Keratinocyte (primary cell): ENCODE measurements at regions not wholly inside any gene's neighbourhood (a gene's known extent, or its start where the extent isn't known, plus 50 kb on each side); places are given as distances from the start of the nearest gene placed in this dataset.
"Not testable (repeated sequence)": the region's sequence is repeated elsewhere in the genome, so short reads cannot be mapped to it uniquely, and the experiment has no call there.

Experiments
- CTCF ChIP-seq, 3 experiments: IDR thresholded peaks in 1 of 3; conservative IDR thresholded peaks in 1 of 3; optimal IDR thresholded peaks in 1 of 3; 2 replicates in 2 of 3; 3 replicates in 1 of 3; pipeline versions ENCODE3 to v1.5.1; 2011; ENCODE audit warnings: low read length in 3 of 3, mild to moderate bottlenecking in 3 of 3, moderate library complexity in 2 of 3, control low read depth in 1 of 3, inconsistent platforms in 1 of 3; ENCODE audit not compliant: insufficient read depth in 2 of 3; ENCODE audit errors: extremely low read depth in 1 of 3
- EZH2 ChIP-seq: IDR thresholded peaks from one replicate; pipeline ENCODE4 v1.6.1; 2012; ENCODE audit warnings: inconsistent platforms, mild to moderate bottlenecking, low read length, moderate library complexity

GRCh38 chr3:64361036-64361435 lies 135.8 kb upstream of the PRICKLE2 start:
- not testable (repeated sequence) for TF ChIP-seq CTCF (optimal IDR thresholded peaks at IDR 0.05 in 1 of 3, IDR thresholded peaks at IDR 0.05 in 1 of 3, conservative IDR thresholded peaks at IDR 0.05 in 1 of 3; ENCODE audit: extremely low read depth in 1 of 3, insufficient read depth in 2 of 3, low read length in 3 of 3); EZH2
